ENCODE measurements at regions not wholly inside any gene's neighbourhood (a gene's known extent, or its start where the extent isn't known, plus 50 kb on each side); places are given as distances from the start of the nearest gene placed in this dataset.

DNA sequence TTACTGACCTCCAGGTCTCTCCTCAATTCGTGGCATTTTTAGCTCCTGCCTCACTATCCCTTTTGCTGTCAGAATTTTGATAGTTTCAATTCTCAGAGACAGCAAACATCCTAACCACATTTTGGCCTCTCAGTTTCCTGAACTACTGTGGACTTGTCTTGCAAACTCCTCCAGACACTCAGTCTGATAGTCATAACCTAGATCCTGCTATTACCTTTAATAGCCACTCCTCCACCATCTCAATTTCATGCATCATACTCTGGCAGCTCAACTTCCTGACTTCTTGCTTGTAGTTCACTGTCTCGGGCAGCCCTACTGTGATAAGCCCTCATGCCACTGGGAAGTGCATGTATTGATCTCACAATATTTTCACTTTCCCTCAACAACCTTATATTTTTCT is 481.8 kb upstream of the CDH18 start:
- Histone ChIP-seq H3K9me3 (ENCODE audit: insufficient read depth, low read length, severe bottlenecking) (no peaks in the 10 kb centered on the region), H3K4me1 (ENCODE audit: insufficient read depth, low read length) (no peaks in the 10 kb centered on the region), H3K9ac (ENCODE audit: low read depth, low read length) (no peak overlapping the region), H3K4me2 (ENCODE audit: insufficient read depth, low read length) (no peak overlapping the region), H3K4me3 (ENCODE audit: low read depth in 1 of 2, low read length in 2 of 2) (no peak overlapping the region), H4K20me1 (ENCODE audit: insufficient read depth, low read length) (no peaks in the 10 kb centered on the region), H2AFZ (ENCODE audit: low read depth, low read length) (no peak overlapping the region), H3K79me2 (ENCODE audit: insufficient read depth, low read length) (no peaks in the 10 kb centered on the region), H3K36me3 (ENCODE audit: insufficient read depth, low read length) (no peaks in the 10 kb centered on the region), H3K27me3 (ENCODE audit: insufficient read depth, low read length, poor library complexity) (no peaks in the 10 kb centered on the region), H3K27ac (ENCODE audit: low read length) (no peak overlapping the region)
- ATAC-seq (ENCODE audit: insufficient read depth, low read depth) (no peak), DNase-seq (no peak)
- TF ChIP-seq CTCF (IDR thresholded peaks at IDR 0.05; ENCODE audit: borderline replicate concordance, extremely low read depth, low read length, poor library complexity, severe bottlenecking) (no peak), EZH2 (IDR thresholded peaks at IDR 0.05; ENCODE audit: borderline replicate concordance, low read depth, low read length, severe bottlenecking) (no peak)

DNA sequence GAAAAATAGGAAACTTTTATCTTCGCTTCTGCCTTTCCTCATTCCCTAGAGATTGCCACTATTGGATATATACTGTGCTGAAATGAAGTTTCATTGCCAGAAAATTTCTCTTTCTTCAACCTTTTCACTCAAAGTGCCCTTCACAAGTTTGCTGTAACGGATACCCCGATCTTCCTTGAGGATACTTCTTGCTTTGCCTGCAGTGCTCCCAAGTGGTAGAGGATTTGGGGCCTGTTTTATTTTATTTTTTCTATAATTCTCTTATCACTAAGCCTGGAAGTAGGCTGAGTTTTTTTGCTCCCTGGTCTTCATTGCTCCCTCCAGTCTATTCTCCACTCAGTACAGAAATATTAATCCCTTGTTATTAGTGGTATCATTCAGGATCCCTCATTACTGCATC is 481.4 kb upstream of the CDH18 start:
- no peak overlapping the region for H3K27ac ChIP-seq (ENCODE audit: low read length)
- TF ChIP-seq CTCF (IDR thresholded peaks at IDR 0.05; ENCODE audit: borderline replicate concordance, extremely low read depth, low read length, poor library complexity, severe bottlenecking) (no peak), EZH2 (IDR thresholded peaks at IDR 0.05; ENCODE audit: borderline replicate concordance, low read depth, low read length, severe bottlenecking) (no peak)
- no peaks in the 10 kb centered on the region for H3K4me1 ChIP-seq (ENCODE audit: insufficient read depth, low read length)
- H3K79me2 ChIP-seq (ENCODE audit: insufficient read depth, low read length) = no peaks in the 10 kb centered on the region
- DNase-seq (no peak), ATAC-seq (ENCODE audit: insufficient read depth, low read depth) (no peak)
- H2AFZ ChIP-seq (ENCODE audit: low read depth, low read length) = no peak overlapping the region
- H3K4me2 ChIP-seq (ENCODE audit: insufficient read depth, low read length) = no peak overlapping the region
- H4K20me1 ChIP-seq (ENCODE audit: insufficient read depth, low read length) = no peaks in the 10 kb centered on the region
- no peak overlapping the region for H3K9ac ChIP-seq (ENCODE audit: low read depth, low read length)
- H3K9me3 ChIP-seq (ENCODE audit: insufficient read depth, low read length, severe bottlenecking) = no peaks in the 10 kb centered on the region
- H3K27me3 ChIP-seq (ENCODE audit: insufficient read depth, low read length, poor library complexity) = no peaks in the 10 kb centered on the region
- no peak overlapping the region for H3K4me3 ChIP-seq (ENCODE audit: low read depth in 1 of 2, low read length in 2 of 2)
- H3K36me3 ChIP-seq (ENCODE audit: insufficient read depth, low read length) = no peaks in the 10 kb centered on the region

DNA sequence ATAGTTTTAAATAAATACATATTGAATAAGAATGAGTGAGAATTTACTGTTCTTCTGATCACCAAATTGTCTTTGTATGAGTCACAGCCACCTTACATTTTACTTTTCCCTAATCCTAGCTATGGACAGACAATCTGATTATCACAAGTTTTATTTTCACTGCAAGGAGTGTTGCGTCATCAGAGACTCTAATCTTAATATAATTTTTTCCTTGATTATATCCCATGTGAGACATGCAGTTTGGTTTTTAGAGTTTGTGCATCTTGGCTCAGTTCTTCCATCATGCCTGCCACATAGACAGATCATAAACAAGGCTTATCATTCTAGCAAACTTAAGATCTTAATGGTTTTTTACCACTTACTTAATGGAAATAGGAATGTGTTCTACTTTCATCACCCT is 478.5 kb upstream of the CDH18 start:
- Histone ChIP-seq H4K20me1 (ENCODE audit: insufficient read depth, low read length) (no peaks in the 10 kb centered on the region), H3K79me2 (ENCODE audit: insufficient read depth, low read length) (no peaks in the 10 kb centered on the region), H3K4me1 (ENCODE audit: insufficient read depth, low read length) (no peaks in the 10 kb centered on the region), H3K27me3 (ENCODE audit: insufficient read depth, low read length, poor library complexity) (no peaks in the 10 kb centered on the region), H3K36me3 (ENCODE audit: insufficient read depth, low read length) (no peaks in the 10 kb centered on the region), H3K27ac (ENCODE audit: low read length) (no peak overlapping the region), H3K9me3 (ENCODE audit: insufficient read depth, low read length, severe bottlenecking) (no peaks in the 10 kb centered on the region), H3K4me3 (ENCODE audit: low read depth in 1 of 2, low read length in 2 of 2) (no peak overlapping the region), H3K9ac (ENCODE audit: low read depth, low read length) (no peak overlapping the region), H2AFZ (ENCODE audit: low read depth, low read length) (no peak overlapping the region), H3K4me2 (ENCODE audit: insufficient read depth, low read length) (no peak overlapping the region)
- DNase-seq = no peak
- TF ChIP-seq EZH2 (IDR thresholded peaks at IDR 0.05; ENCODE audit: borderline replicate concordance, low read depth, low read length, severe bottlenecking) (no peak), CTCF (IDR thresholded peaks at IDR 0.05; ENCODE audit: borderline replicate concordance, extremely low read depth, low read length, poor library complexity, severe bottlenecking) (no peak)
- ATAC-seq (ENCODE audit: insufficient read depth, low read depth) = no peak

GRCh38 chr5:20463206-20463605 is 475.2 kb upstream of the CDH18 start:
- no peaks in the 10 kb centered on the region for H3K79me2 ChIP-seq (ENCODE audit: insufficient read depth, low read length)
- DNase-seq (no peak), ATAC-seq (ENCODE audit: insufficient read depth, low read depth) (no peak)
- TF ChIP-seq CTCF (IDR thresholded peaks at IDR 0.05; ENCODE audit: borderline replicate concordance, extremely low read depth, low read length, poor library complexity, severe bottlenecking) (no peak), EZH2 (IDR thresholded peaks at IDR 0.05; ENCODE audit: borderline replicate concordance, low read depth, low read length, severe bottlenecking) (no peak)
- H2AFZ ChIP-seq (ENCODE audit: low read depth, low read length) = no peak overlapping the region
- H3K27me3 ChIP-seq (ENCODE audit: insufficient read depth, low read length, poor library complexity) = no peaks in the 10 kb centered on the region
- no peaks in the 10 kb centered on the region for H4K20me1 ChIP-seq (ENCODE audit: insufficient read depth, low read length)
- H3K27ac ChIP-seq (ENCODE audit: low read length) = no peak overlapping the region
- H3K4me2 ChIP-seq (ENCODE audit: insufficient read depth, low read length) = no peak overlapping the region
- no peaks in the 10 kb centered on the region for H3K36me3 ChIP-seq (ENCODE audit: insufficient read depth, low read length)
- no peaks in the 10 kb centered on the region for H3K9me3 ChIP-seq (ENCODE audit: insufficient read depth, low read length, severe bottlenecking)
- no peak overlapping the region for H3K4me3 ChIP-seq (ENCODE audit: low read depth in 1 of 2, low read length in 2 of 2)
- H3K4me1 ChIP-seq (ENCODE audit: insufficient read depth, low read length) = no peaks in the 10 kb centered on the region
- H3K9ac ChIP-seq (ENCODE audit: low read depth, low read length) = no peak overlapping the region

Data from DND-41 (cell line).